MM.1S (cell line): ENCODE measurements at regions not wholly inside any gene's neighbourhood (a gene's known extent, or its start where the extent isn't known, plus 50 kb on each side); places are given as distances from the start of the nearest gene placed in this dataset.

Source experiments
- DNase-seq: peaks from one replicate; pipeline ENCODE4 v3.0.0-alpha.2; 2015
- H2AFZ ChIP-seq: fragments of 300-600 bp; sonication (generic); 2 replicates; pipeline ENCODE4 v1.6.0; 2016; ENCODE audit warnings: antibody characterized with exemption, low read length
- H3F3A ChIP-seq: fragments of 300-600 bp; sonication (generic); 2 replicates; pipeline ENCODE4 v1.6.1; 2016; ENCODE audit warnings: mild to moderate bottlenecking, antibody characterized with exemption, low read length, moderate library complexity, mixed read lengths; ENCODE audit not compliant: insufficient read depth
- H3K27ac ChIP-seq: fragments of 300-600 bp; sonication (generic); 2 replicates; pipeline ENCODE4 v1.5.1; 2016; ENCODE audit warnings: mild to moderate bottlenecking, low read length
- H3K27me3 ChIP-seq: fragments of 300-600 bp; sonication (generic); replicated peaks from 2 replicates; pipeline ENCODE4 v1.6.0; 2016; ENCODE audit warnings: low read length; ENCODE audit not compliant: insufficient read depth
- H3K36me3 ChIP-seq: fragments of 300-600 bp; sonication (generic); replicated peaks from 2 replicates; pipeline ENCODE4 v1.6.1; 2016; ENCODE audit warnings: mild to moderate bottlenecking, low read length, mixed read lengths; ENCODE audit not compliant: insufficient read depth
- H3K4me1 ChIP-seq: fragments of 300-600 bp; sonication (generic); 2 replicates; pipeline ENCODE4 v1.6.1; 2016; ENCODE audit warnings: low read length, mixed read lengths
- H3K4me2 ChIP-seq: fragments of 300-600 bp; sonication (generic); 2 replicates; pipeline ENCODE4 v1.6.0; 2016; ENCODE audit warnings: low read depth, low read length
- H3K4me3 ChIP-seq: fragments of 300-600 bp; sonication (generic); 2 replicates; pipeline ENCODE4 v1.5.1; 2016; ENCODE audit warnings: low read length, mixed read lengths
- H3K79me2 ChIP-seq: fragments of 300-600 bp; sonication (generic); 2 replicates; pipeline ENCODE4 v1.6.1; 2016; ENCODE audit warnings: mixed run types, low read length, mixed read lengths
- H3K9ac ChIP-seq: fragments of 300-600 bp; sonication (generic); 2 replicates; pipeline ENCODE4 v1.6.1; 2016; ENCODE audit warnings: low read length, mixed read lengths
- H3K9me2 ChIP-seq: fragments of 300-600 bp; sonication (generic); replicated peaks from 2 replicates; pipeline ENCODE4 v1.6.1; 2016; ENCODE audit warnings: mild to moderate bottlenecking, low read length, mixed read lengths; ENCODE audit not compliant: insufficient read depth
- H3K9me3 ChIP-seq: fragments of 300-600 bp; sonication (generic); replicated peaks from 2 replicates; pipeline ENCODE4 v1.6.1; 2016; ENCODE audit warnings: mild to moderate bottlenecking, low read length, mixed read lengths; ENCODE audit not compliant: insufficient read depth
- H4K20me1 ChIP-seq: fragments of 300-600 bp; sonication (generic); 2 replicates; pipeline ENCODE4 v1.6.1; 2016; ENCODE audit warnings: mild to moderate bottlenecking, low read length, moderate library complexity, mixed read lengths; ENCODE audit not compliant: insufficient read depth
- EZH2 ChIP-seq: fragments of 300-600 bp; sonication (generic); optimal IDR thresholded peaks from 2 replicates; pipeline ENCODE3; 2017; ENCODE audit warnings: low read depth, mild to moderate bottlenecking, antibody characterized with exemption, low read length, mixed read lengths
- EZH2phosphoT487 ChIP-seq: fragments of 300-600 bp; sonication (generic); IDR thresholded peaks from 2 replicates; pipeline ENCODE4 v1.6.1; 2018; ENCODE audit warnings: antibody characterized with exemption, low read length
- TF ChIP-seq, protein P1 (sequence below): fragments of 300-600 bp; sonication (generic); IDR thresholded peaks from 2 replicates; pipeline ENCODE4 v1.5.1; 2016; ENCODE audit warnings: antibody characterized with exemption, low read length, mixed read lengths

DNA sequence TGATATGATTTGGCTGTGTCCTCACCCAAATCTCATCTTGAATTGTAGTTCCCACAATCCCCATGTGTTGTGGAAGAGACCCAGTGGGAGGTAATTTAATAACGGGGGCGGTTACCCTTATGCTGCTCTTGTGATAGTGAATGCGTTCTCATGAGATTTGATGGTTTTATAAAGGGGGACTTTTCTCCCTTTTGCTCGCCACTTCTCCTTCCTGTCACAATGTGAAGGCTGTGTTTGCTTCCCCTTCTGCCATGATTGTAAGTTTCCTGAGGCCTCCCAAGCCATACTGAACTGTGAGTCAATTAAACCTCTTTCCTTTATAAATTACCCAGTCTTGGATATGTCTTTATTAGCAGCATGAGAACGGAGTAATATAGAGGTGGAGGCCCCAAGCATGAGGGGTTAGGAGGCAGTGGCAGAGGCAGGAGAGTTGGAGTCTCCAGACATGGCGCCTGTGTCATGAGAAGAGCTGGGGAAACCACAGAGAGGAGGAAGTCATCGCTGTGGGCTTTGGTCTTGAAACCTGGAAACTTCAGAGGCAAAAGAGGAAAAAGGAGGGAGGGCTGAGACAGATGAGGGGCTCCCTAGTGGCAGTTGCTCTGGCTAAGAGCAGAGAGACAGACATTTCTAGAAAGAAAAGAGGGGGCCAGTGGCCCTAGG, 107.8 kb upstream of the VEPH1 start:
- no peak overlapping the region for H3K4me2 ChIP-seq
- no peaks in the 10 kb centered on the region for H3K27me3 ChIP-seq
- no peak overlapping the region for H3K4me3 ChIP-seq
- no peaks in the 10 kb centered on the region for H3F3A ChIP-seq
- no peak overlapping the region for H3K9ac ChIP-seq
- no peaks in the 10 kb centered on the region for H3K9me3 ChIP-seq
- H2AFZ ChIP-seq, result no peak overlapping the region
- no peaks in the 10 kb centered on the region for H3K4me1 ChIP-seq
- no peaks in the 10 kb centered on the region for H3K79me2 ChIP-seq
- H3K27ac ChIP-seq, result no peak overlapping the region
- H4K20me1 ChIP-seq, result no peaks in the 10 kb centered on the region
- DNase-seq, result no peak
- no peaks in the 10 kb centered on the region for H3K9me2 ChIP-seq
- TF ChIP-seq, protein P1, sequence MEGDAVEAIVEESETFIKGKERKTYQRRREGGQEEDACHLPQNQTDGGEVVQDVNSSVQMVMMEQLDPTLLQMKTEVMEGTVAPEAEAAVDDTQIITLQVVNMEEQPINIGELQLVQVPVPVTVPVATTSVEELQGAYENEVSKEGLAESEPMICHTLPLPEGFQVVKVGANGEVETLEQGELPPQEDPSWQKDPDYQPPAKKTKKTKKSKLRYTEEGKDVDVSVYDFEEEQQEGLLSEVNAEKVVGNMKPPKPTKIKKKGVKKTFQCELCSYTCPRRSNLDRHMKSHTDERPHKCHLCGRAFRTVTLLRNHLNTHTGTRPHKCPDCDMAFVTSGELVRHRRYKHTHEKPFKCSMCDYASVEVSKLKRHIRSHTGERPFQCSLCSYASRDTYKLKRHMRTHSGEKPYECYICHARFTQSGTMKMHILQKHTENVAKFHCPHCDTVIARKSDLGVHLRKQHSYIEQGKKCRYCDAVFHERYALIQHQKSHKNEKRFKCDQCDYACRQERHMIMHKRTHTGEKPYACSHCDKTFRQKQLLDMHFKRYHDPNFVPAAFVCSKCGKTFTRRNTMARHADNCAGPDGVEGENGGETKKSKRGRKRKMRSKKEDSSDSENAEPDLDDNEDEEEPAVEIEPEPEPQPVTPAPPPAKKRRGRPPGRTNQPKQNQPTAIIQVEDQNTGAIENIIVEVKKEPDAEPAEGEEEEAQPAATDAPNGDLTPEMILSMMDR, result no peak
- no peak for TF ChIP-seq EZH2phosphoT487
- no peak for TF ChIP-seq EZH2
- H3K36me3 ChIP-seq, result no peaks in the 10 kb centered on the region

DNA sequence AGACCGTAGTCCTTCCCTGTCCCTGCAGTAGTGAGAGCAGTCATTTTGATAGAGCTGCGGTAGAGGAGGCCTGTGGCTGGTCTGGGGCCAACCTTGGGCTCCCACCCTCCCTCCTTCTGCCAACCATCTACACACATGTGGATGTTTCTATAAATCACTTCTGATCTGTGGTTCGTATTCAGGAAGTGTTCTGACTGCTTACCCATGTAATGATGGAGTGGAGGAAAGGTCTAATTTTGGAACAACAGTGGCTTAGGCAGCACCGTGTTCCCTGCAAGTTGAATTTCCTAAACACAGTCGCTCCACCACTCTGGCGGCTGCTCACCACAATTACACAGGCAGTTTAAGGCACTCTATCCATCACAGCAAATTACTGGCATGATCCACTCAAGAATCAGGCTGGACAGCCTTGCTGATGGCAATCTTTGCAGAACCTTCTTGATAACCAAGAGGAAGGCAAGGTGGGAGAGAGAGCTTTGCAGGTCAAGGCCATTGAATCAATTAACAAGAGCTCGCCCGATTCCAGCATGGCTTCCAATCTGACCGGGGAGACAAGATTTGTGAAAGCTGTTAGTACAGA, 104.7 kb upstream of the VEPH1 start:
- no peaks in the 10 kb centered on the region for H4K20me1 ChIP-seq
- no peaks in the 10 kb centered on the region for H3K9me2 ChIP-seq
- H3K79me2 ChIP-seq, result no peaks in the 10 kb centered on the region
- no peaks in the 10 kb centered on the region for H3K9me3 ChIP-seq
- no peak overlapping the region for H3K27ac ChIP-seq
- H3K4me3 ChIP-seq, result no peak overlapping the region
- TF ChIP-seq EZH2 (no peak), EZH2phosphoT487 (no peak)
- TF ChIP-seq, protein P1, result no peak
- no peaks in the 10 kb centered on the region for H3K36me3 ChIP-seq
- no peaks in the 10 kb centered on the region for H3K27me3 ChIP-seq
- H3K4me2 ChIP-seq, result no peak overlapping the region
- no peak for DNase-seq
- no peaks in the 10 kb centered on the region for H3K4me1 ChIP-seq
- no peak overlapping the region for H2AFZ ChIP-seq
- H3K9ac ChIP-seq, result no peak overlapping the region
- no peaks in the 10 kb centered on the region for H3F3A ChIP-seq

DNA sequence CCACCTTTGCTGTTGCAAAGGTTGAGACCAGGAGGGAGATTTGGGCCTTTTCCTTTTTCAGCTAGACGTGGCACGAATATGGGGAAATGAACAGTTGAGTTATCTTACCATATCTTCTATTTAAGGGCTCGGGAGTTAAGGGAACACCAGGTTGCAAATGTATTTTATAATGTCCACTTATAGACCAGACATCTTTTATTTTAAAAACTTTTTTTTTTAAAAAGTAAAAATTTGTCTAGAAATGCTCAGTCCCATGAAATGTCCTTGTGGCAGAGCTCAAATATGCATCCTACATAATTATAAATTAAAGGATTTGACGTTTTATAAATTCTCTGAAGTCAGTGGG, 103.6 kb upstream of the VEPH1 start:
- H2AFZ ChIP-seq, result peak overlapping the region; percentile 27
- no peak overlapping the region for H3K9ac ChIP-seq
- no peaks in the 10 kb centered on the region for H4K20me1 ChIP-seq
- H3K9me2 ChIP-seq, result no peaks in the 10 kb centered on the region
- no peak for DNase-seq
- H3K4me2 ChIP-seq, result peak overlapping the region; percentile 8; the same call in 1 of the 2 replicates
- H3K79me2 ChIP-seq, result no peaks in the 10 kb centered on the region
- H3K27me3 ChIP-seq, result no peaks in the 10 kb centered on the region
- no peaks in the 10 kb centered on the region for H3K9me3 ChIP-seq
- H3F3A ChIP-seq, result no peaks in the 10 kb centered on the region
- H3K27ac ChIP-seq, result no peak overlapping the region
- no peaks in the 10 kb centered on the region for H3K4me1 ChIP-seq
- no peaks in the 10 kb centered on the region for H3K36me3 ChIP-seq
- H3K4me3 ChIP-seq, result no peak overlapping the region
- no peak for TF ChIP-seq EZH2phosphoT487
- TF ChIP-seq, protein P1, result no peak
- no peak for TF ChIP-seq EZH2
